ENCODE measurements at regions not wholly inside any gene's neighbourhood (a gene's known extent, or its start where the extent isn't known, plus 50 kb on each side); places are given as distances from the start of the nearest gene placed in this dataset.
"Not testable (repeated sequence)": the region's sequence is repeated elsewhere in the genome, so short reads cannot be mapped to it uniquely, and the experiment has no call there.

DNA sequence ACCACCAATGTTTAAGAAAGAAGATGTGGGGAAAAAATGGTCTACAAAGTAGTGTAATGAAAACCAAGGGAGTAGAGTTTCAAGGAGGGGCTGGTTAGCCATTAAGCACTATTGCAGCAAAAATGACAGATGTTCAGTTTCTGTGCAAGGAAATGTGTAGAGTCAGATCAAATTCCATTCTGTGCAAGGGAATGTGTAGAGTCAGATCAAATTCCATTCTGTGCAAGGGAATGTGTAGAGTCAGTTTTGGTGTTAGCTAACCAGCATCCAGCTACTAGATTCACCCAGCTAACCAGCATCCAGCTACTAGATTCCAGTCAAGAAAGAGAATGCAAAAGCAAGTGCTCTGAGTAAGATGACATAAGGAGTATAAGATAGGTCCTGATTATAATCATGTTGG, 208.8 kb downstream of the COX18 start:
- Histone ChIP-seq H3K27me3 (ENCODE audit: control insufficient read depth, insufficient read depth, low read length) (no peaks in the 10 kb centered on the region), H3K4me1 (ENCODE audit: control insufficient read depth, insufficient read depth, low read length) (no peaks in the 10 kb centered on the region), H3K36me3 (ENCODE audit: control insufficient read depth, insufficient read depth, low read length) (no peaks in the 10 kb centered on the region), H3K27ac (ENCODE audit: low read depth, low read length) (no peak overlapping the region), H3K9ac (ENCODE audit: low read length) (no peak overlapping the region), H3K4me3 (ENCODE audit: low read length) (no peak overlapping the region)

DNA sequence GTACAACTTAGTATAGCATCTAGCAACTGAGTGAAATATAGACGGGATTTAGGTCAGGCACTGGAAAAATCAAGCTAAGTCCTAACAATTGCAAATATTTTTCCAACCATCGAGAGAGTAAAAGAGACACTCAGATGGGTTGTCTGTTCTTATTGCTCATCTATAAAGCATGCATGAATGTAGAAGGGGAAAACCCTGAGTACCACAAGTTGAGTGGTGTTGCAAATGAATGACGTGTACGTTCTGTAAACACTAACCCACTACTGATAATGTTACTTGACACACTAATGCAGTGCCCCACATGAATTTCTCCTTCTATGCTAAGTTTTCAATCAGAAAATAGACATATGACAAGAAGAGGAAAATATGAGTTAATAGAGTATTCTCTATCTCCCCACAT, 211.2 kb downstream of the COX18 start:
- H3K36me3 ChIP-seq (ENCODE audit: control insufficient read depth, insufficient read depth, low read length): no peaks in the 10 kb centered on the region
- no peak overlapping the region for H3K9ac ChIP-seq (ENCODE audit: low read length)
- H3K4me3 ChIP-seq (ENCODE audit: low read length): no peak overlapping the region
- H3K27ac ChIP-seq (ENCODE audit: low read depth, low read length): no peak overlapping the region
- H3K4me1 ChIP-seq (ENCODE audit: control insufficient read depth, insufficient read depth, low read length): no peaks in the 10 kb centered on the region
- H3K27me3 ChIP-seq (ENCODE audit: control insufficient read depth, insufficient read depth, low read length): no peaks in the 10 kb centered on the region

DNA sequence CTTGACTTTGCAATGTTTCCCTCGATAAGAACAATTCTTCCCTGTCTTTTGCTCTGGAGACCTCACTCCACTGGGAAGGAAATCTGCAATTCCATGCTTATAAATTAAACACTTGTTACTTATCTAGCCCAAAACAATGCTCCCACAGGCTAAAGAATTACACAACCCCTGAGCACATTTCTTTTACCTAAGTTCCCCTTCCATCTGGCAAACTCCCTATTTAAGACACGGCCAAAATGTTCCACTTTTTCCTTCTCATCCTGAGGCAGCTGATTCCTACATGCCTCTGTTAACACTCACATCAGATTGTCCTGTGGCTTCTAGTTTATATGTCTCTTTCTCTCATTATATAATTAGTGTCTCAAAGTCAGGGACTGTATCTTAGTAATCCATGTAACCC, 211.7 kb downstream of the COX18 start:
- no peaks in the 10 kb centered on the region for H3K4me1 ChIP-seq (ENCODE audit: control insufficient read depth, insufficient read depth, low read length)
- H3K36me3 ChIP-seq (ENCODE audit: control insufficient read depth, insufficient read depth, low read length): no peaks in the 10 kb centered on the region

DNA sequence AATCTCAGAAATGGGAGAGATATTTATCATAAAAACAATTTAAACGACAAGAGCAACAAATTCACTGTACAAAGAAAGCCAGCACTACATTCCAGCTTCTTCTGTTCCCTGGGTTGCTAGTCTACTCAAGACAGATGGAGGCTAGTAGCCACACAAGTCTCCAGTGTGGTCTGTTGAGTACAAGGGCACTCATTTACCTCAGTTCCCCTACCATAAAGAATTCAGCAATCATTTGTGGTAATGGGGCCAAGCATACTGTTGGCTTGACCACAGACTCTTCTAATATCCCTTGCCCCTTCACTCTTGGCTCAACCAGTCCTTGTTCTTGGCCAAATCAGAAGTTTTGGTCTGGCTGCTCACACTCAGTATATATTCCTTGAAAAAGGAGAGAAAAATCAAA, 212.3 kb downstream of the COX18 start:
- no peak overlapping the region for H3K9ac ChIP-seq (ENCODE audit: low read length)
- no peak overlapping the region for H3K4me3 ChIP-seq (ENCODE audit: low read length)
- H3K27ac ChIP-seq (ENCODE audit: low read depth, low read length): no peak overlapping the region
- no peaks in the 10 kb centered on the region for H3K4me1 ChIP-seq (ENCODE audit: control insufficient read depth, insufficient read depth, low read length)
- H3K27me3 ChIP-seq (ENCODE audit: control insufficient read depth, insufficient read depth, low read length): no peaks in the 10 kb centered on the region
- no peaks in the 10 kb centered on the region for H3K36me3 ChIP-seq (ENCODE audit: control insufficient read depth, insufficient read depth, low read length)

More for the DNA sequence above, 211.7 kb downstream of the COX18 start:
- Histone ChIP-seq H3K4me3 (ENCODE audit: low read length) (no peak overlapping the region), H3K9ac (ENCODE audit: low read length) (no peak overlapping the region), H3K27me3 (ENCODE audit: control insufficient read depth, insufficient read depth, low read length) (no peaks in the 10 kb centered on the region), H3K27ac (ENCODE audit: low read depth, low read length) (no peak overlapping the region)

DNA sequence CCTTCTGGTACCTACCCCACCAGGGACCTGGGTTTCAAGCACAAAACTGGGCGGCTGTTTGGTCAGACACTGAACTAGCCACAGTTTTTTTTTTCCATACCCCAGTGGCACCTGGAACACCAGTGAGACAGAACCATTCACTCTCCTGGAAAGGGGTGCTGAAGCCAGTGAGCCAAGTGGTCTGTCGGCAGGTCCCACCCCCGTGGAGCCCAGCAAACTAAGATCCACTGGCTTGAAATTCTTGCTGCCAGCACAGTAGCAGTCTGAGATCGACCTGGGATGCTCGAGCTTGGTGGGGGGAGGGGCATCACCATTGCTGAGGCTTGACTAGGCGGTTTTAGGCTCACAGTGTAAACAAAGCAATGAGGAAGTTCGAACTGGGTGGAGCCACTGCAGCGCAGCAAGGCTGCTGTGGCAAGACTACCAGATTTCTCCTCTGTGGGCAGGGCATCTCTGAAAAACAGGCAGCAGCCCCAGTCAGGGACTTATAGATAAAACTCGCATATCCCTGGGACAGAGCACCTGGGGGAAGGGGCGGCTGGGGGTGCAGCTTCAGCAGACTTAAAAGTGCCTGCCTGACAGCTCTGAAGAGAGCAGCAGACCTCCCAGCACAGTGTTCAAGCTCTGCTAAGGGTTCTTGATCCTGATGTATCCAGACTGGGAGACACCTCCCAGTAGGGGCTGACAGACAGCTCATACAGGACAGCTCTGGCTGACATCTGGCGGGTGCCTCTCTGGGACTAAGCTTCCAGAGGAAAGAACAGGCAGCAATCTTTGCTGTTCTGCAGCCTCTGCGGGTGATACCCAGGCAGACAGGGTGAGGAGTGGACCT, 223.0 kb downstream of the COX18 start:
- H3K36me3 ChIP-seq (ENCODE audit: control insufficient read depth, insufficient read depth, low read length): no peaks in the 10 kb centered on the region

DNA sequence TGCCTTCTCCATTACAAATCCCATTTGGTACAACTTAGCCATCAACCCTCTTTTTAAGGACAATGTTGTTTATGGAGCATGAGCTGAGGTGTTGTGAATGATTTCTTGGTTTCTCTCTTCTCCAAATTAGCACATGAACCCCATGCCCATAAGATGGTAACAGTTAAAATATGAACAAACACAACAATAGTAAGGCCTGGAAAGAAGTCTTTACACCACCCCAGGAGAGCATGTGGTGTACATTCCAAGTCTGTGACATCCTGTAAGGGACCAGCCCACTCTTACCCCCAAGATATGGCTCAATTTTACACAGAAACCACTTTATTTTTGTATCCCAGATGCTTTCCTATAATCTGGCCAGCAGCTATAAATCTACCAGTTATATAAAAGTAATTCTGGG, 226.1 kb downstream of the COX18 start:
- H3K4me1 ChIP-seq (ENCODE audit: control insufficient read depth, insufficient read depth, low read length): no peaks in the 10 kb centered on the region
- no peak overlapping the region for H3K9ac ChIP-seq (ENCODE audit: low read length)
- H3K36me3 ChIP-seq (ENCODE audit: control insufficient read depth, insufficient read depth, low read length): no peaks in the 10 kb centered on the region
- H3K4me3 ChIP-seq (ENCODE audit: low read length): no peak overlapping the region
- H3K27ac ChIP-seq (ENCODE audit: low read depth, low read length): no peak overlapping the region
- peaks cover 2% of the 10 kb centered on the region for H3K27me3 ChIP-seq (ENCODE audit: control insufficient read depth, insufficient read depth, low read length)

More for the DNA sequence above, 223.0 kb downstream of the COX18 start:
- Histone ChIP-seq H3K4me3 (ENCODE audit: low read length) (no peak overlapping the region), H3K9ac (ENCODE audit: low read length) (no peak overlapping the region), H3K27me3 (ENCODE audit: control insufficient read depth, insufficient read depth, low read length) (peaks cover 2% of the 10 kb centered on the region), H3K4me1 (ENCODE audit: control insufficient read depth, insufficient read depth, low read length) (no peaks in the 10 kb centered on the region), H3K27ac (ENCODE audit: low read depth, low read length) (no peak overlapping the region)

DNA sequence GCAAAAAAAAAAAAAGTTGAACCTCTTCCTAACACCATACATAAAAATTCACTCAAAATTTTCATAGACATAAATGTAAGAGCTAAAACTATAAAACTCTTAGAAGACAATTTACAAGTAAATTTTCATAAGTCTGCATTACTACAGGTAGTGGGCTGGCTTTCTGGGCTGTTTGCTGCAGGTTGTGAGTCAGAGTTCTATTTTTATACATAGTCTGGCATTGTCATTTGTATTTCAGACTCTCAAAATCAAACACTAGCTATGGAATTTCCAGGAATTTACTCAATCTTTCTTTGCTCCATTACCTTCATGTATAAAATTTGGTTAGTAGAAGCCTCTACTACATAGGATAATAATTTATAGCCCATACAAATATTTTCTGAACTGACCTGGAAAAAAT, 227.2 kb downstream of the COX18 start:
- peaks cover 2% of the 10 kb centered on the region for H3K27me3 ChIP-seq (ENCODE audit: control insufficient read depth, insufficient read depth, low read length)
- no peak overlapping the region for H3K9ac ChIP-seq (ENCODE audit: low read length)
- H3K4me3 ChIP-seq (ENCODE audit: low read length): no peak overlapping the region
- no peaks in the 10 kb centered on the region for H3K36me3 ChIP-seq (ENCODE audit: control insufficient read depth, insufficient read depth, low read length)
- H3K27ac ChIP-seq (ENCODE audit: low read depth, low read length): no peak overlapping the region
- H3K4me1 ChIP-seq (ENCODE audit: control insufficient read depth, insufficient read depth, low read length): no peaks in the 10 kb centered on the region

DNA sequence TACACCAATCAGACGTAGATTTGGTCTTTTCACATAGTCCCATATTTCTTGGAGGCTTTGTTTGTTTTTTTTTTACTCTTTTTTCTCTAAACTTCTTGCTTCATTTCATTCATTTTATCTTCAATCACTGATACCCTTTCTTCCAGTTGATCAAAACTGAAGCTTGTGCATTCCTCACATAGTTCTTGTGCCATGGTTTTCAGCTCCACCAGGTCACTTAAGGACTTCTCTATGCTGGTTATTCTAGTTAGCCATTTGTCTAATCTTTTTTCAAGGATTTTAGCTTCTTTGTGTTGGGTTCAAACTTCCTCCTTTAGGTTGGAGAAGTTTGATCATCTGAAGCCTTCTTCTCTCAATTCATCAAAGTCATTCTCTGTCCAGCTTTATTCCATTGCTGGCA, 229.3 kb downstream of the COX18 start:
- H3K27ac ChIP-seq (ENCODE audit: low read depth, low read length); H3K4me3 ChIP-seq (ENCODE audit: low read length); H3K4me1 ChIP-seq (ENCODE audit: control insufficient read depth, insufficient read depth, low read length); H3K36me3 ChIP-seq (ENCODE audit: control insufficient read depth, insufficient read depth, low read length); H3K27me3 ChIP-seq (ENCODE audit: control insufficient read depth, insufficient read depth, low read length); H3K9ac ChIP-seq (ENCODE audit: low read length): not testable (repeated sequence)

DNA sequence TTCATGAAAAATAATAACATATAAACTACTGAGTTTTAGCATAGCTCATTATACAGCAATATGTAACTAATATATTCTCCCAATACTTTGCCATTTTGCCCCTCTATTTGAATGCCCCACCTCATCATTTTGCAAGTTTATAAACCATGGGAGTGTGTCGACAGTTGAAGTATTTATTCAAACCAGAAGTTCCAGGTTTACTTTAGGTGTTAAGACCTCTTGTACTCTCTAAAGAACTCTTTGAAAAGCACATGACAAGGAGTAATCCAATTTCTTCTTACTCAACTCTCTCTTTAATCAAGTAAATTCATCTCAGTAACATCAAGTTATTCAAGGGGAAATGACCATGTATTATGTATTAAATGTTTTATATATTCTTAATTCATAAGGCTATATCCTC, 240.7 kb downstream of the COX18 start:
- H3K4me3 ChIP-seq (ENCODE audit: low read length): no peak overlapping the region
- H3K36me3 ChIP-seq (ENCODE audit: control insufficient read depth, insufficient read depth, low read length): no peaks in the 10 kb centered on the region
- H3K27ac ChIP-seq (ENCODE audit: low read depth, low read length): no peak overlapping the region
- no peak overlapping the region for H3K9ac ChIP-seq (ENCODE audit: low read length)
- no peaks in the 10 kb centered on the region for H3K27me3 ChIP-seq (ENCODE audit: control insufficient read depth, insufficient read depth, low read length)
- H3K4me1 ChIP-seq (ENCODE audit: control insufficient read depth, insufficient read depth, low read length): no peaks in the 10 kb centered on the region

DNA sequence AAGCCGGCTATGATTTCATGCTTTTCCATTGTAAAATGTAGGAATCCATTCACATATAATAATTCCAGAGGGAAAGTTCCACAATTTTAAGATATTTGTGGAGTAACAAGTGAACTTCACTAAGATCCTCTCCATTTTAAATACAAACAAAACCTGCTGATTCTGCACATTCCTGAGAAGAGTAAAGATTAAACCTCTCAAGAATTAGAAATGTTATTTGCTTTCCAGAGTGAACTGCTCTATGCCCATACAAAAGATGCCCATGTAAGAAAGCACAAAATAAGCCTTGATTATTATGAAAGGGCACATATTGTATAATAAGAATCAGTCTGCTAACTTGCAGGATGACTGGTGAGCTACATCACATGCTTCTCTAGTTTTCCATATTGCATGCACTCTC, 241.5 kb downstream of the COX18 start:
- Histone ChIP-seq H3K9ac (ENCODE audit: low read length) (no peak overlapping the region), H3K4me1 (ENCODE audit: control insufficient read depth, insufficient read depth, low read length) (no peaks in the 10 kb centered on the region), H3K27ac (ENCODE audit: low read depth, low read length) (no peak overlapping the region), H3K27me3 (ENCODE audit: control insufficient read depth, insufficient read depth, low read length) (no peaks in the 10 kb centered on the region), H3K36me3 (ENCODE audit: control insufficient read depth, insufficient read depth, low read length) (no peaks in the 10 kb centered on the region), H3K4me3 (ENCODE audit: low read length) (no peak overlapping the region)

DNA sequence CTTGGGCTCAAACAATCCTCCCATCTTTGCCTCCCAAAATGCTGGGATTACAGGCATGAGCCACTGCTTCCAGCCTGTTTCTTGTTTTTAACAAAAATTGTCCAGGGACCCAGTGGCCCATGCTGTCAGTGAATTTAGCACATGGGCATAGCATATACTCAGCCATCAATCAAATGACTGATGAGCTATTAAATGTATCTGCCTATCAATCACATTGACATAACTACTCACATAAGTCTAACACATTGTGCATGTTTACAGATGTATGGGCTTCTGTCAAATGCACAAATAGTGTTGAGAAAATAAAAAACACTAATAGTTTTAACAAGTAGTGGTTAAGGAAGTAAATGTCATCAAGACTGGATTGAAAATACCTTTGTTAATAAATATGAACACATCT, 249.4 kb downstream of the COX18 start:
- Histone ChIP-seq H3K9ac (ENCODE audit: low read length) (no peak overlapping the region), H3K27ac (ENCODE audit: low read depth, low read length) (no peak overlapping the region), H3K4me1 (ENCODE audit: control insufficient read depth, insufficient read depth, low read length) (no peaks in the 10 kb centered on the region), H3K36me3 (ENCODE audit: control insufficient read depth, insufficient read depth, low read length) (no peaks in the 10 kb centered on the region), H3K27me3 (ENCODE audit: control insufficient read depth, insufficient read depth, low read length) (no peaks in the 10 kb centered on the region), H3K4me3 (ENCODE audit: low read length) (no peak overlapping the region)

DNA sequence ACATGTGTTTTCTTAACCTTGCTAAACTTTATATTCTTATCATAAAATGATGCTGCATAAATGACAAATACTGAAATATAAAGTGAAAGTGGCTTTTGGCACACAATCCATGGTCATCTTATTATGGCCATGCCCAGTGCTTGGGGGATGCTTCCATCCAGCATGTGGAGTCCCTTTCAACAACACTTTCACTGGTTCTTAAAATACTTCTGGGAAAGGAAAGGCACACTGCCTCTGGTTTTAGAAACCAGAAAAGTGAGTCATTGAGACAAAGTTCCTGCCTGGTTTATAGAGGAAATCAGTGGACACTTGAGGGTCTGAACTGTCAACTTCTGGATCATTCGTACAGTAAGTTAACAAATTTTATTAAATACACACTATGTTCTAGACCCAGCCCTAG, 248.0 kb upstream of the ADAMTS3 start:
- H3K27ac ChIP-seq (ENCODE audit: low read depth, low read length): no peak overlapping the region
- no peak overlapping the region for H3K4me3 ChIP-seq (ENCODE audit: low read length)
- no peaks in the 10 kb centered on the region for H3K27me3 ChIP-seq (ENCODE audit: control insufficient read depth, insufficient read depth, low read length)
- no peaks in the 10 kb centered on the region for H3K36me3 ChIP-seq (ENCODE audit: control insufficient read depth, insufficient read depth, low read length)
- no peak overlapping the region for H3K9ac ChIP-seq (ENCODE audit: low read length)
- no peaks in the 10 kb centered on the region for H3K4me1 ChIP-seq (ENCODE audit: control insufficient read depth, insufficient read depth, low read length)

DNA sequence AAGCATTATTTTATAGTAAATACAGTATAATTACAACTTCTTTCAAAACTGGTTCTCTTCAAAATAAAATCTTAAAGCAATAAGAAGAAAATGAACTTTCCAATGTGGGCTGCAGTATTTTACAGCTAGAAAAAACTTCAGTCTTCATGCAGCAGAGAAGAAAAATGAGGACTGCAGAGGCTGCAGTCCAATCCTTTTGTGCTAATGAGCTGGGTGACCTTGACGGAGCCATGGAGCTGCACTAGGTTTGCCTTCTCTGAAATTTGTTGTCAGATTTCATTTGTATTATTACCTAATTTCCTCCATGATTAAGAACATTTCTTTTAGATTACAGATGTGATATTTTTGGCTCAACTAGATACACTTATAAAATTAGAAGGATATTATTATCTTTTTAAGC, 245.2 kb upstream of the ADAMTS3 start:
- H3K27ac ChIP-seq (ENCODE audit: low read depth, low read length): no peak overlapping the region
- no peaks in the 10 kb centered on the region for H3K36me3 ChIP-seq (ENCODE audit: control insufficient read depth, insufficient read depth, low read length)
- no peaks in the 10 kb centered on the region for H3K4me1 ChIP-seq (ENCODE audit: control insufficient read depth, insufficient read depth, low read length)
- no peak overlapping the region for H3K4me3 ChIP-seq (ENCODE audit: low read length)
- H3K27me3 ChIP-seq (ENCODE audit: control insufficient read depth, insufficient read depth, low read length): no peaks in the 10 kb centered on the region
- no peak overlapping the region for H3K9ac ChIP-seq (ENCODE audit: low read length)

Measured in rectal smooth muscle tissue (tissue), 1 donor.